Uterus (tissue), 3 donors: ENCODE measurements at regions not wholly inside any gene's neighbourhood (a gene's known extent, or its start where the extent isn't known, plus 50 kb on each side); places are given as distances from the start of the nearest gene placed in this dataset.

Experiments
- DNase-seq, 2 donors: peaks; one replicate each; pipeline ENCODE4 v3.0.0-alpha.2; 2019 to 2020
- H3K27ac ChIP-seq, 2 donors: fragments of 200-600 bp; sonication (generic); 1 replicate in 1 of 2; 2 replicates in 1 of 2; pipeline ENCODE4 v1.5.1; 2016 to 2018
- H3K27me3 ChIP-seq, 2 donors: fragments of 200-600 bp; sonication (generic); one replicate each; pipeline ENCODE4 v1.5.1; 2018 to 2019; ENCODE audit warnings: control low read depth in 1 of 2
- H3K36me3 ChIP-seq, 2 donors: fragments of 200-600 bp; sonication (generic); one replicate each; pipeline ENCODE4 v1.5.1; 2019; ENCODE audit warnings: control low read depth in 1 of 2
- H3K4me1 ChIP-seq, 2 donors: fragments of 200-600 bp; sonication (generic); one replicate each; pipeline ENCODE4 v1.5.1; 2018 to 2019; ENCODE audit warnings: control low read depth in 1 of 2
- H3K4me3 ChIP-seq, 2 donors: fragments of 200-600 bp; sonication (generic); 1 replicate in 1 of 2; 2 replicates in 1 of 2; pipeline ENCODE4 v1.5.1; 2018 to 2019; ENCODE audit warnings: mild to moderate bottlenecking in 1 of 2
- H3K9me3 ChIP-seq, 2 donors: fragments of 200-600 bp; sonication (generic); one replicate each; pipeline ENCODE4 v1.5.1; 2019; ENCODE audit warnings: control low read depth in 1 of 2
- CTCF ChIP-seq, 4 experiments: fragments of 200-600 bp in 2 of 4; fragments of 450-650 bp in 2 of 4; sonication (generic) in 2 of 4; IDR thresholded peaks; one replicate each; pipeline ENCODE4 v1.5.1; 2016 to 2019; ENCODE audit warnings: antibody characterized with exemption in 4 of 4, mild to moderate bottlenecking in 2 of 4, moderate library complexity in 1 of 4
- POLR2A ChIP-seq, 2 donors: fragments of 450-650 bp; IDR thresholded peaks; one replicate each; pipeline ENCODE4 v1.6.1; 2016; ENCODE audit warnings: antibody characterized with exemption in 2 of 2, mild to moderate bottlenecking in 1 of 2, moderate library complexity in 1 of 2
- intact Hi-C: fragments of 100-400 bp; cut with DNase I; formaldehyde crosslinking; loops from one replicate; pipeline ENCODE4 v1.15.1; 2023; ENCODE audit warnings: low total_unique reads
- donor health status: DM: yes; HTN: yes; CAD: no.

DNA sequence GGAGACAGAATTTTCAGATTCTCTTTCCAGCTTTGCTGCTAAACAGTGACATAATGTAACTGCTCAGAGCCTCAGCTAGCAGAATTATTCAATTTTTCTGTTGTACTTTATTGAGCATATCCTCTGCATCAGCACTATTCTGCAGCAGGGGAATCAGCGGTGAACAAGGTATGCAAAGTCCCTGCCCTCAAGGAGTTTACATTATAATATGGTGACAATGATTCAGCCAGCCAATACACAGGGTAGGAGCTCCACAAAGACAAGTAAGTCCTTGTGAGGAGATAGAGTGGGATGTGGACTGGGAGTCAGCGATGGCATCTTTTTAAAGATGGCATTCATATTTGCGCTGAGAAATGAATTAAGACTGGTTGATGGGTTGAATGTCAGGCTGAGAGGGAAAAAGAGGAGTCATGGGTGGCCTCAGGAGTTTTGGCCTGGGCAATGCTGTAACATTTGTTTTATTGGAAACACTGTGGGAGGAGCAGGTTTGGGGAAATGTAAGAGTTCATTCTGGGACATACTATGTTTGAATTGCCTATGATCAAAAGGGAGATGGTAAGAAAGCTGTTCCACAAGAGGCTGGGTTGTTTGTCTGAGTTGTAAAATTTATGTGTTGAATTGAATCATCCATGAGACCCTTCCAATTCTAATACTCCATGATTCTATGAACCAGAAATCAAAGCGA lies 194.5 kb downstream of the PLK2 start:
- no peaks in the 10 kb centered on the region for H3K4me1 ChIP-seq
- TF ChIP-seq CTCF (IDR thresholded peaks at IDR 0.05) (no peak), POLR2A (IDR thresholded peaks at IDR 0.05) (no peak)

GRCh38 chr5:58264276-58264675 lies 195.6 kb downstream of the PLK2 start:
- Histone ChIP-seq H3K9me3 (no peaks in the 10 kb centered on the region), H3K27me3 (no peaks in the 10 kb centered on the region), H3K4me3 (no peak overlapping the region), H3K4me1 (no peaks in the 10 kb centered on the region), H3K36me3 (no peaks in the 10 kb centered on the region), H3K27ac (no peak overlapping the region)
- DNase-seq, result no peak
- TF ChIP-seq CTCF (IDR thresholded peaks at IDR 0.05) (no peak), POLR2A (IDR thresholded peaks at IDR 0.05) (no peak)
- intact Hi-C loops, result no loop called here

More for the DNA sequence above, 194.5 kb downstream of the PLK2 start:
- intact Hi-C loops, result no loop called here
- Histone ChIP-seq H3K36me3 (no peaks in the 10 kb centered on the region), H3K9me3 (no peaks in the 10 kb centered on the region), H3K27ac (no peak overlapping the region), H3K27me3 (no peaks in the 10 kb centered on the region), H3K4me3 (no peak overlapping the region)
- no peak for DNase-seq

- H3K27me3 ChIP-seq, result no peaks in the 10 kb centered on the region
- intact Hi-C loops, result no loop called here
- H3K27ac ChIP-seq, result no peak overlapping the region
- no peak for DNase-seq
- no peak for TF ChIP-seq POLR2A (IDR thresholded peaks at IDR 0.05)
- TF ChIP-seq CTCF (IDR thresholded peaks at IDR 0.05), result no peak
- H3K9me3 ChIP-seq, result no peaks in the 10 kb centered on the region
- H3K4me1 ChIP-seq, result no peaks in the 10 kb centered on the region
- no peak overlapping the region for H3K4me3 ChIP-seq
- no peaks in the 10 kb centered on the region for H3K36me3 ChIP-seq
Measured at GRCh38 chr5:58263296-58263695, 196.6 kb downstream of the PLK2 start.

DNA sequence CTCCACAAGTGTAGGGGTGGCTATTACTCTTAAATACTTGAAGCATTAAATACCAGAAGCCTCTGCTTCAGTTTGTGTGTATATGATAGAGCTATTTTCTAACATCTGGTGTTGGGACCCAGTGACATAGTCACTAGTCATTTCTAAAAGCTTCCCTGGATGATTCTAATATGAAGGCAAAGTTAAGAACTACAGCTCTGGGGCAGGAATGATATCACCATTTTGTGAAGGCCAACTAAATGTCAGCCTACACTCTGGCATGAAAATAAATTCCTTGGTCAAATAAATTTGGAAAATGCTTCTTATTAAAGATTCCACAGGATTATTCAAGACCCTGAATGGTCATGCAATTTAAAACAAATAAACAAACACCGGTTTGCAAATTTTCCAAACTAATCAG lies 197.7 kb downstream of the PLK2 start:
- H3K9me3 ChIP-seq, result no peaks in the 10 kb centered on the region
- no peak for DNase-seq
- no peaks in the 10 kb centered on the region for H3K27me3 ChIP-seq
- H3K4me1 ChIP-seq, result no peaks in the 10 kb centered on the region
- no peak overlapping the region for H3K4me3 ChIP-seq
- TF ChIP-seq POLR2A (IDR thresholded peaks at IDR 0.05) (no peak), CTCF (IDR thresholded peaks at IDR 0.05) (no peak)
- no peak overlapping the region for H3K27ac ChIP-seq
- intact Hi-C loops, result no loop called here
- H3K36me3 ChIP-seq, result no peaks in the 10 kb centered on the region

GRCh38 chr5:58261605-58262004 lies 198.3 kb downstream of the PLK2 start:
- DNase-seq, result no peak
- intact Hi-C loops, result no loop called here
- Histone ChIP-seq H3K36me3 (no peaks in the 10 kb centered on the region), H3K27ac (no peak overlapping the region), H3K9me3 (no peaks in the 10 kb centered on the region), H3K4me1 (no peaks in the 10 kb centered on the region), H3K27me3 (no peaks in the 10 kb centered on the region), H3K4me3 (no peak overlapping the region)
- TF ChIP-seq POLR2A (IDR thresholded peaks at IDR 0.05) (no peak), CTCF (IDR thresholded peaks at IDR 0.05) (no peak)
